Endothelial cell (in vitro differentiated cells): ENCODE measurements at regions not wholly inside any gene's neighbourhood (a gene's known extent, or its start where the extent isn't known, plus 50 kb on each side); places are given as distances from the start of the nearest gene placed in this dataset.

Experiments
- DNase-seq: peaks from one replicate; pipeline ENCODE4 v3.0.0; 2021; ENCODE audit warnings: low spot score
- H3K27ac Mint-ChIP-seq: one replicate; pipeline ENCODE4 v1.8.0; 2021; ENCODE audit warnings: mixed read lengths, inconsistent platforms; ENCODE audit not compliant: unreplicated experiment
- H3K27me3 Mint-ChIP-seq: one replicate; pipeline ENCODE4 v1.8.0; 2021; ENCODE audit warnings: mild to moderate bottlenecking, moderate library complexity, mixed read lengths, inconsistent platforms; ENCODE audit not compliant: unreplicated experiment
- H3K36me3 Mint-ChIP-seq: one replicate; pipeline ENCODE4 v1.8.0; 2021; ENCODE audit warnings: mild to moderate bottlenecking, low read depth, mixed read lengths, inconsistent platforms; ENCODE audit not compliant: unreplicated experiment
- H3K4me1 Mint-ChIP-seq: one replicate; pipeline ENCODE4 v1.8.0; 2021; ENCODE audit warnings: mild to moderate bottlenecking, mixed read lengths, inconsistent platforms; ENCODE audit not compliant: unreplicated experiment
- H3K4me3 Mint-ChIP-seq: one replicate; pipeline ENCODE4 v1.8.0; 2021; ENCODE audit warnings: mild to moderate bottlenecking, mixed read lengths, inconsistent platforms; ENCODE audit not compliant: unreplicated experiment
- H3K9me3 Mint-ChIP-seq: one replicate; pipeline ENCODE4 v1.8.0; 2021; ENCODE audit warnings: mixed read lengths, inconsistent platforms; ENCODE audit not compliant: unreplicated experiment
- CTCF ChIP-seq: fragments of 200-600 bp; sonication (generic); IDR thresholded peaks from one replicate; pipeline ENCODE4 v1.5.0; 2021; ENCODE audit warnings: antibody characterized with exemption; ENCODE audit not compliant: unreplicated experiment

GRCh38 chr5:82614706-82615105, 336.6 kb upstream of the RPS23 start:
- TF ChIP-seq CTCF = no peak
- Mint-ChIP-seq H3K9me3 (no peaks in the 10 kb centered on the region), H3K27me3 (no peaks in the 10 kb centered on the region), H3K4me1 (no peaks in the 10 kb centered on the region), H3K4me3 (no peak overlapping the region), H3K27ac (no peak overlapping the region), H3K36me3 (no peaks in the 10 kb centered on the region)
- DNase-seq = no peak

- DNase-seq = no peak
Observed at GRCh38 chr5:82613891-82614290, 335.7 kb upstream of the RPS23 start.

GRCh38 chr5:82610686-82611085, 332.5 kb upstream of the RPS23 start:
- DNase-seq = no peak
- H3K4me1 Mint-ChIP-seq = no peaks in the 10 kb centered on the region
- H3K36me3 Mint-ChIP-seq = peaks cover 4% of the 10 kb centered on the region
- no peaks in the 10 kb centered on the region for H3K9me3 Mint-ChIP-seq
- H3K27me3 Mint-ChIP-seq = no peaks in the 10 kb centered on the region
- H3K27ac Mint-ChIP-seq = no peak overlapping the region
- TF ChIP-seq CTCF = no peak
- H3K4me3 Mint-ChIP-seq = no peak overlapping the region

More at GRCh38 chr5:82613891-82614290, 335.7 kb upstream of the RPS23 start:
- H3K36me3 Mint-ChIP-seq = no peaks in the 10 kb centered on the region
- H3K9me3 Mint-ChIP-seq = no peaks in the 10 kb centered on the region
- TF ChIP-seq CTCF = no peak
- no peak overlapping the region for H3K27ac Mint-ChIP-seq
- no peak overlapping the region for H3K4me3 Mint-ChIP-seq
- H3K27me3 Mint-ChIP-seq = no peaks in the 10 kb centered on the region
- no peaks in the 10 kb centered on the region for H3K4me1 Mint-ChIP-seq

- TF ChIP-seq CTCF = no peak
- H3K4me3 Mint-ChIP-seq = no peak overlapping the region
- H3K27me3 Mint-ChIP-seq = no peaks in the 10 kb centered on the region
- no peak overlapping the region for H3K27ac Mint-ChIP-seq
- no peaks in the 10 kb centered on the region for H3K4me1 Mint-ChIP-seq
- no peak for DNase-seq
- no peaks in the 10 kb centered on the region for H3K9me3 Mint-ChIP-seq
- peaks cover 4% of the 10 kb centered on the region for H3K36me3 Mint-ChIP-seq
Observed at GRCh38 chr5:82605441-82605973, 327.4 kb upstream of the RPS23 start.

GRCh38 chr5:82603033-82603987, 325.2 kb upstream of the RPS23 start:
- H3K27me3 Mint-ChIP-seq = no peaks in the 10 kb centered on the region

More at GRCh38 chr5:82603033-82603987, 325.2 kb upstream of the RPS23 start:
- Mint-ChIP-seq H3K4me3 (no peak overlapping the region), H3K4me1 (no peaks in the 10 kb centered on the region), H3K9me3 (no peaks in the 10 kb centered on the region), H3K27ac (no peak overlapping the region), H3K36me3 (peaks cover 4% of the 10 kb centered on the region)
- no peak for DNase-seq
- TF ChIP-seq CTCF = no peak
